H1 (cell line): ENCODE measurements at regions not wholly inside any gene's neighbourhood (a gene's known extent, or its start where the extent isn't known, plus 50 kb on each side); places are given as distances from the start of the nearest gene placed in this dataset.

Experiments
- CTCF ChIA-PET: fragments of 300-600 bp; sonication (Branson Sonifier 250); formaldehyde crosslinking; loops from one replicate; lab custom pipeline; 2021; ENCODE audit not compliant: partially characterized antibody; lab: Charles Lee
- POLR2A ChIA-PET: fragments of 300-600 bp; sonication (Branson Sonifier 250); formaldehyde crosslinking; loops from one replicate; lab custom pipeline; 2021; ENCODE audit warnings: inconsistent platforms; ENCODE audit not compliant: partially characterized antibody; lab: Charles Lee
- DNase-seq, 2 experiments: peaks; one replicate each; pipeline versions ENCODE4 v3.0.0 to v3.0.0-alpha.2; 2010 to 2022; ENCODE audit warnings: low spot score in 2 of 2, low read depth in 1 of 2, mixed read lengths in 1 of 2
- FAIRE-seq: peaks from 2 replicates; lab custom pipeline; 2011; peaks lifted over from hg19 to GRCh38; lab: Jason Lieb, UNC
- H2AFZ ChIP-seq: 2 replicates; pipeline ENCODE4 v1.8.1; 2012; ENCODE audit warnings: low read length, inconsistent platforms
- H2AK5ac ChIP-seq: 2 replicates; pipeline ENCODE4 v1.6.1; 2013; ENCODE audit warnings: low read depth, low read length
- H2BK120ac ChIP-seq: replicated peaks from 2 replicates; pipeline ENCODE3; 2013; ENCODE audit warnings: low read depth, low read length, inconsistent platforms
- H2BK12ac ChIP-seq: 2 replicates; pipeline ENCODE4 v1.6.1; 2013; ENCODE audit warnings: low read depth, low read length
- H2BK15ac ChIP-seq: 2 replicates; pipeline ENCODE4 v1.6.1; 2013; ENCODE audit warnings: low read length
- H2BK20ac ChIP-seq: 2 replicates; pipeline ENCODE4 v1.6.1; 2013; ENCODE audit warnings: low read length
- H2BK5ac ChIP-seq: 2 replicates; pipeline ENCODE4 v1.6.1; 2013; ENCODE audit warnings: low read depth, low read length
- H3K14ac ChIP-seq: 2 replicates; pipeline ENCODE4 v1.6.1; 2013; ENCODE audit warnings: inconsistent platforms; ENCODE audit not compliant: insufficient read length
- H3K18ac ChIP-seq: 2 replicates; pipeline ENCODE4 v1.6.1; 2013; ENCODE audit warnings: low read length; ENCODE audit errors: extremely low read depth
- H3K23ac ChIP-seq: 2 replicates; pipeline ENCODE4 v1.6.1; 2013; ENCODE audit warnings: inconsistent platforms; ENCODE audit not compliant: insufficient read length
- H3K23me2 ChIP-seq: 2 replicates; pipeline ENCODE4 v1.6.1; 2013; ENCODE audit warnings: low read depth, low read length
- H3K27ac ChIP-seq: 2 replicates; pipeline ENCODE4 v1.6.1; 2011; ENCODE audit warnings: low read depth, low read length, inconsistent platforms
- H3K27me3 ChIP-seq, 4 experiments: replicated peaks in 1 of 4; 1 replicate in 1 of 4; 2 replicates in 3 of 4; pipeline versions ENCODE4 v1.6.1 to v1.8.1; 2011 to 2013; ENCODE audit warnings: low read length in 3 of 4, mild to moderate bottlenecking in 3 of 4, inconsistent platforms in 2 of 4, mixed read lengths in 2 of 4, moderate library complexity in 1 of 4; ENCODE audit not compliant: control insufficient read depth in 3 of 4, insufficient read depth in 3 of 4; ENCODE audit errors: extremely low read depth in 1 of 4
- H3K36me3 ChIP-seq, 4 experiments: 2 replicates each; pipeline versions ENCODE4 v1.6.1 to v1.8.1; 2011 to 2013; ENCODE audit warnings: mild to moderate bottlenecking in 4 of 4, low read length in 3 of 4, moderate library complexity in 2 of 4, control low read depth in 1 of 4, inconsistent platforms in 1 of 4; ENCODE audit not compliant: insufficient read depth in 4 of 4, control insufficient read depth in 2 of 4
- H3K4ac ChIP-seq: replicated peaks from 2 replicates; pipeline ENCODE3; 2013; ENCODE audit warnings: low read length, low read depth, mixed read lengths, inconsistent platforms; ENCODE audit not compliant: insufficient read length
- H3K4me1 ChIP-seq, 4 experiments: replicated peaks in 1 of 4; 1 replicate in 1 of 4; 2 replicates in 3 of 4; pipeline versions ENCODE4 v1.6.1 to v1.8.1; 2011 to 2013; ENCODE audit warnings: low read length in 3 of 4, inconsistent platforms in 2 of 4, mixed read lengths in 1 of 4; ENCODE audit not compliant: insufficient read depth in 4 of 4, control insufficient read depth in 3 of 4
- H3K4me2 ChIP-seq, 2 experiments: 2 replicates each; pipeline versions ENCODE4 v1.6.1 to v1.8.1; 2011 to 2013; ENCODE audit warnings: low read depth in 2 of 2, low read length in 2 of 2, control low read depth in 1 of 2, inconsistent platforms in 1 of 2, mild to moderate bottlenecking in 1 of 2; ENCODE audit not compliant: insufficient read depth in 1 of 2
- H3K4me3 ChIP-seq, 4 experiments: fragments of 200-600, 300-600 bp in 1 of 4; sonication (generic), shearing (Covaris generic), sonication (Bioruptor Twin) in 1 of 4; 2 replicates each; pipeline versions ENCODE4 v1.5.1 to v1.8.1; 2011 to 2016; ENCODE audit warnings: low read length in 4 of 4, low read depth in 3 of 4, control low read depth in 2 of 4, inconsistent platforms in 2 of 4, mild to moderate bottlenecking in 2 of 4, mixed read lengths in 1 of 4, moderate library complexity in 1 of 4; ENCODE audit not compliant: insufficient read depth in 2 of 4; ENCODE audit errors: extremely low read depth in 1 of 4
- H3K56ac ChIP-seq: replicated peaks from 2 replicates; pipeline ENCODE3; 2013; ENCODE audit warnings: low read depth, mild to moderate bottlenecking, mixed read lengths, low read length, inconsistent platforms; ENCODE audit not compliant: insufficient read length
- H3K79me1 ChIP-seq: 2 replicates; pipeline ENCODE4 v1.6.1; 2013; ENCODE audit warnings: low read depth, low read length, control low read depth
- H3K79me2 ChIP-seq, 2 experiments: 2 replicates each; pipeline versions ENCODE4 v1.6.1 to v1.8.1; 2012 to 2013; ENCODE audit warnings: low read length in 2 of 2, mild to moderate bottlenecking in 2 of 2, inconsistent platforms in 1 of 2; ENCODE audit not compliant: insufficient read depth in 2 of 2, control insufficient read depth in 1 of 2
- H3K9ac ChIP-seq, 4 experiments: replicated peaks in 1 of 4; 1 replicate in 1 of 4; 2 replicates in 3 of 4; pipeline versions ENCODE4 v1.6.1 to v1.8.1; 2011 to 2013; ENCODE audit warnings: low read depth in 3 of 4, low read length in 3 of 4, control low read depth in 2 of 4, mild to moderate bottlenecking in 2 of 4, moderate library complexity in 2 of 4, inconsistent platforms in 1 of 4; ENCODE audit errors: extremely low read depth in 1 of 4
- H3K9me3 ChIP-seq, 2 experiments: 2 replicates each; pipeline versions ENCODE4 v1.6.1 to v1.8.1; 2012 to 2013; ENCODE audit warnings: mild to moderate bottlenecking in 2 of 2, moderate library complexity in 2 of 2, control low read depth in 1 of 2, inconsistent platforms in 1 of 2, low read depth in 1 of 2, low read length in 1 of 2, mixed read lengths in 1 of 2; ENCODE audit not compliant: insufficient read depth in 2 of 2
- H4K20me1 ChIP-seq, 2 experiments: replicated peaks in 1 of 2; 2 replicates each; pipeline versions ENCODE3 to v1.8.1; 2011 to 2013; ENCODE audit warnings: inconsistent platforms in 2 of 2, low read length in 2 of 2, mild to moderate bottlenecking in 1 of 2; ENCODE audit not compliant: insufficient read depth in 2 of 2, control insufficient read depth in 1 of 2
- H4K5ac ChIP-seq: 2 replicates; pipeline ENCODE4 v1.6.1; 2013; ENCODE audit warnings: low read length, low read depth, mixed read lengths, inconsistent platforms; ENCODE audit not compliant: insufficient read length
- H4K8ac ChIP-seq: 2 replicates; pipeline ENCODE4 v1.8.0; 2013; ENCODE audit warnings: mild to moderate bottlenecking, moderate library complexity, low read length, inconsistent platforms; ENCODE audit not compliant: insufficient read depth; ENCODE audit errors: extremely low read depth
- H4K91ac ChIP-seq: replicated peaks from 2 replicates; pipeline ENCODE3; 2013; ENCODE audit warnings: low read length, mixed read lengths, inconsistent platforms; ENCODE audit not compliant: insufficient read length
- CEBPB ChIP-seq: IDR thresholded peaks from 2 replicates; pipeline ENCODE4 v1.6.1; 2012; ENCODE audit warnings: low read depth, low read length
- KDM4A ChIP-seq: IDR thresholded peaks from one replicate; pipeline ENCODE4 v1.7.1; 2012; ENCODE audit warnings: low read depth, mild to moderate bottlenecking, moderate library complexity, low read length, inconsistent platforms; ENCODE audit not compliant: severe bottlenecking
- SIRT6 ChIP-seq: IDR thresholded peaks from one replicate; pipeline ENCODE4 v1.7.1; 2012; ENCODE audit warnings: low read length, inconsistent platforms
- USF2 ChIP-seq: IDR thresholded peaks from 2 replicates; pipeline ENCODE4 v1.6.1; 2011; ENCODE audit warnings: low read length, improper control_type of control experiment

GRCh38 chr11:22133776-22134175, 59.1 kb upstream of the ANO5 start:
- no peak overlapping the region for H2AFZ ChIP-seq
- no peak overlapping the region for H2BK12ac ChIP-seq
- H3K79me2 ChIP-seq: no peaks in the 10 kb centered on the region
- no peak overlapping the region for H2AK5ac ChIP-seq
- no peak overlapping the region for H3K56ac ChIP-seq
- no peak overlapping the region for H3K4ac ChIP-seq
- H2BK20ac ChIP-seq: no peak overlapping the region
- H2BK120ac ChIP-seq: no peak overlapping the region
- no peak overlapping the region for H3K23ac ChIP-seq
- H3K23me2 ChIP-seq: no peaks in the 10 kb centered on the region
- ChIA-PET CTCF (no interaction called here), POLR2A (no interaction called here)
- H4K8ac ChIP-seq: no peak overlapping the region
- H3K36me3 ChIP-seq: no peaks in the 10 kb centered on the region
- TF ChIP-seq SIRT6 (no peak), USF2 (no peak), CEBPB (no peak), KDM4A (no peak)
- H3K27me3 ChIP-seq: no peaks in the 10 kb centered on the region
- no peak overlapping the region for H3K18ac ChIP-seq
- no peak overlapping the region for H4K91ac ChIP-seq
- H2BK15ac ChIP-seq: no peak overlapping the region
- no peak overlapping the region for H3K14ac ChIP-seq
- no peak overlapping the region for H3K9ac ChIP-seq
- no peak overlapping the region for H3K4me2 ChIP-seq
- no peak overlapping the region for H2BK5ac ChIP-seq
- peaks cover 1 to 2% of the 10 kb centered on the region in 2 experiments; a peak in 3 of 4 replicates for H3K9me3 ChIP-seq
- H3K4me1 ChIP-seq: no peaks in the 10 kb centered on the region
- H3K27ac ChIP-seq: no peak overlapping the region
- H3K4me3 ChIP-seq: no peak overlapping the region
- H4K5ac ChIP-seq: no peak overlapping the region
- H3K79me1 ChIP-seq: no peaks in the 10 kb centered on the region
- no peaks in the 10 kb centered on the region for H4K20me1 ChIP-seq
- DNase-seq: no peak
- FAIRE-seq: no peak
